CMK (cell line): ENCODE measurements at regions not wholly inside any gene's neighbourhood (a gene's known extent, or its start where the extent isn't known, plus 50 kb on each side); places are given as distances from the start of the nearest gene placed in this dataset.

Experiments
- DNase-seq: peaks from one replicate; pipeline ENCODE4 v3.0.0-alpha.2; 2010; ENCODE audit warnings: low read depth

GRCh38 chr5:155068616-155069100 is 55.1 kb downstream of the KIF4B start:
- no peak for DNase-seq

- no peak for DNase-seq
These were observed 56.4 kb downstream of the KIF4B start for GRCh38 chr5:155069961-155070360.

GRCh38 chr5:155070781-155071180 is 57.2 kb downstream of the KIF4B start:
- no peak for DNase-seq

GRCh38 chr5:155076379-155076778 is 62.8 kb downstream of the KIF4B start:
- DNase-seq, result no peak

GRCh38 chr5:155079698-155080097 is 66.1 kb downstream of the KIF4B start:
- no peak for DNase-seq

- no peak for DNase-seq
These were observed 67.2 kb downstream of the KIF4B start for GRCh38 chr5:155080721-155081120.

GRCh38 chr5:155081618-155082017 is 68.1 kb downstream of the KIF4B start:
- DNase-seq, result no peak

GRCh38 chr5:155082401-155082800 is 68.8 kb downstream of the KIF4B start:
- no peak for DNase-seq

- no peak for DNase-seq
These were observed 71.9 kb downstream of the KIF4B start for GRCh38 chr5:155085282-155085989.

GRCh38 chr5:155087036-155087435 is 73.5 kb downstream of the KIF4B start:
- DNase-seq, result no peak

- no peak for DNase-seq
These were observed 75.3 kb downstream of the KIF4B start for GRCh38 chr5:155088811-155089210.

GRCh38 chr5:155089643-155090042 is 76.1 kb downstream of the KIF4B start:
- no peak for DNase-seq

- DNase-seq, result no peak
These were observed 77.6 kb downstream of the KIF4B start for GRCh38 chr5:155091063-155091648.

GRCh38 chr5:155091768-155092717 is 78.5 kb downstream of the KIF4B start:
- DNase-seq, result no peak

- DNase-seq, result no peak
These were observed 80.9 kb downstream of the KIF4B start for GRCh38 chr5:155094455-155094854.

- no peak for DNase-seq
These were observed 84.4 kb downstream of the KIF4B start for GRCh38 chr5:155097995-155098394.

GRCh38 chr5:155098433-155098832 is 84.9 kb downstream of the KIF4B start:
- DNase-seq, result no peak

- no peak for DNase-seq
These were observed 88.1 kb downstream of the KIF4B start for GRCh38 chr5:155101697-155102096.

GRCh38 chr5:155103146-155103545 is 89.6 kb downstream of the KIF4B start:
- DNase-seq, result no peak

GRCh38 chr5:155104441-155104840 is 90.9 kb downstream of the KIF4B start:
- no peak for DNase-seq

- no peak for DNase-seq
These were observed 92.7 kb downstream of the KIF4B start for GRCh38 chr5:155106221-155106620.

GRCh38 chr5:155113888-155114287 is 100.3 kb downstream of the KIF4B start:
- no peak for DNase-seq

- DNase-seq, result no peak
These were observed 101.1 kb downstream of the KIF4B start for GRCh38 chr5:155114655-155115054.
